NCI-H1092 treated with DMSO at 0.1 percent for 48 hours (cell line): ENCODE measurements at regions not wholly inside any gene's neighbourhood (a gene's known extent, or its start where the extent isn't known, plus 50 kb on each side); places are given as distances from the start of the nearest gene placed in this dataset.
"Not testable (repeated sequence)": the region's sequence is repeated elsewhere in the genome, so short reads cannot be mapped to it uniquely, and the experiment has no call there.

Experiments
- DNase-seq: peaks from one replicate; lab custom pipeline; 2025; lab: John Stamatoyannopoulos, UW

- DNase-seq: no peak
Observed at GRCh38 chr18:6571239-6571602, 156.5 kb upstream of the L3MBTL4 start.

- DNase-seq: not testable (repeated sequence)
Observed at GRCh38 chr18:6572192-6572591, 157.3 kb upstream of the ARHGAP28 start.

- no peak for DNase-seq
Observed at GRCh38 chr18:6574631-6575030, 154.9 kb upstream of the ARHGAP28 start.

- no peak for DNase-seq
Observed at GRCh38 chr18:6575908-6576307, 153.6 kb upstream of the ARHGAP28 start.

- DNase-seq: no peak
Observed at GRCh38 chr18:6576718-6577375, 152.7 kb upstream of the ARHGAP28 start.

GRCh38 chr18:6578686-6579085 is 150.8 kb upstream of the ARHGAP28 start:
- no peak for DNase-seq

- DNase-seq: no peak
Observed at GRCh38 chr18:6579486-6579885, 150.0 kb upstream of the ARHGAP28 start.

GRCh38 chr18:6580401-6580800 is 149.1 kb upstream of the ARHGAP28 start:
- DNase-seq: no peak

- no peak for DNase-seq
Observed at GRCh38 chr18:6589923-6590322, 139.6 kb upstream of the ARHGAP28 start.

- DNase-seq: no peak
Observed at GRCh38 chr18:6590326-6590725, 139.2 kb upstream of the ARHGAP28 start.

- no peak for DNase-seq
Observed at GRCh38 chr18:6591491-6591890, 138.0 kb upstream of the ARHGAP28 start.

GRCh38 chr18:6592522-6592921 is 137.0 kb upstream of the ARHGAP28 start:
- no peak for DNase-seq

- DNase-seq: no peak
Observed at GRCh38 chr18:6593142-6593885, 136.2 kb upstream of the ARHGAP28 start.

- DNase-seq: no peak
Observed at GRCh38 chr18:6595666-6596065, 133.8 kb upstream of the ARHGAP28 start.

GRCh38 chr18:6598657-6599056 is 130.9 kb upstream of the ARHGAP28 start:
- no peak for DNase-seq

- DNase-seq: no peak
Observed at GRCh38 chr18:6600667-6601167, 128.8 kb upstream of the ARHGAP28 start.

- DNase-seq: no peak
Observed at GRCh38 chr18:6601241-6601640, 128.3 kb upstream of the ARHGAP28 start.

- DNase-seq: no peak
Observed at GRCh38 chr18:6602365-6602764, 127.2 kb upstream of the ARHGAP28 start.

GRCh38 chr18:6604573-6604941 is 125.0 kb upstream of the ARHGAP28 start:
- no peak for DNase-seq

GRCh38 chr18:6605115-6605869 is 124.2 kb upstream of the ARHGAP28 start:
- DNase-seq: no peak

GRCh38 chr18:6606411-6607085 is 123.0 kb upstream of the ARHGAP28 start:
- no peak for DNase-seq

- no peak for DNase-seq
Observed at GRCh38 chr18:6607343-6607742, 122.2 kb upstream of the ARHGAP28 start.
